Uterus (tissue), 2 donors: ENCODE measurements at regions not wholly inside any gene's neighbourhood (a gene's known extent, or its start where the extent isn't known, plus 50 kb on each side); places are given as distances from the start of the nearest gene placed in this dataset.

Experiments
- POLR2A ChIP-seq, 2 donors: fragments of 450-650 bp; IDR thresholded peaks; one replicate each; pipeline ENCODE4 v1.6.1; 2016; ENCODE audit warnings: antibody characterized with exemption in 2 of 2, mild to moderate bottlenecking in 1 of 2, moderate library complexity in 1 of 2
- TF ChIP-seq, protein P1 (sequence below), 4 experiments: fragments of 200-600 bp in 2 of 4; fragments of 450-650 bp in 2 of 4; sonication (generic) in 2 of 4; IDR thresholded peaks; one replicate each; pipeline ENCODE4 v1.5.1; 2016 to 2019; ENCODE audit warnings: antibody characterized with exemption in 4 of 4, mild to moderate bottlenecking in 2 of 4, moderate library complexity in 1 of 4

DNA sequence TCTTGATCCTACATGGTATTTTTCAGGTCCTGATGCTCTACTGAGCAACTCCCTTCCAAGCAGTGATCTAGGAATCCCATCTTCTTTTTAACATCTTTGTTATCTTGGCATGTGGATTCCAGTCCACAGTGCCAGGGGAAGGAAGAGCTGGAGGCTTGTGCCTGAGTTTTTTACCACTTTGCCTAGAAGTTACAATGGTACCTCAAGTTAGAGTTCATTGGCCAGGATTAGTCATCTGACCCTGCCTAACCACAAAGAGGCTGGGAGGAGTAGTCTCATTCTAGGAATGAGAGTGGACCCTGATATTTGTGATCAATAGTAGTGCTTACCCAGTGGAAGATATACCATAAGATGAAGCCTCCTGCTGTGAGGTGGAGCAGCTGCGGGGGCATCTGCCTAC lies 109.3 kb downstream of the ADCYAP1 start:
- TF ChIP-seq, protein P1, sequence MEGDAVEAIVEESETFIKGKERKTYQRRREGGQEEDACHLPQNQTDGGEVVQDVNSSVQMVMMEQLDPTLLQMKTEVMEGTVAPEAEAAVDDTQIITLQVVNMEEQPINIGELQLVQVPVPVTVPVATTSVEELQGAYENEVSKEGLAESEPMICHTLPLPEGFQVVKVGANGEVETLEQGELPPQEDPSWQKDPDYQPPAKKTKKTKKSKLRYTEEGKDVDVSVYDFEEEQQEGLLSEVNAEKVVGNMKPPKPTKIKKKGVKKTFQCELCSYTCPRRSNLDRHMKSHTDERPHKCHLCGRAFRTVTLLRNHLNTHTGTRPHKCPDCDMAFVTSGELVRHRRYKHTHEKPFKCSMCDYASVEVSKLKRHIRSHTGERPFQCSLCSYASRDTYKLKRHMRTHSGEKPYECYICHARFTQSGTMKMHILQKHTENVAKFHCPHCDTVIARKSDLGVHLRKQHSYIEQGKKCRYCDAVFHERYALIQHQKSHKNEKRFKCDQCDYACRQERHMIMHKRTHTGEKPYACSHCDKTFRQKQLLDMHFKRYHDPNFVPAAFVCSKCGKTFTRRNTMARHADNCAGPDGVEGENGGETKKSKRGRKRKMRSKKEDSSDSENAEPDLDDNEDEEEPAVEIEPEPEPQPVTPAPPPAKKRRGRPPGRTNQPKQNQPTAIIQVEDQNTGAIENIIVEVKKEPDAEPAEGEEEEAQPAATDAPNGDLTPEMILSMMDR (IDR thresholded peaks at IDR 0.05), result no peak
- TF ChIP-seq POLR2A (IDR thresholded peaks at IDR 0.05), result no peak
